WTC11 (cell line): ENCODE measurements at regions not wholly inside any gene's neighbourhood (a gene's known extent, or its start where the extent isn't known, plus 50 kb on each side); places are given as distances from the start of the nearest gene placed in this dataset.

Experiments used
- ATAC-seq: fragments of 200-7000 bp; cut with Tn5 transposase; 2 replicates; pipeline ENCODE4 v1.10.0; 2021; ENCODE audit warnings: mild to moderate bottlenecking, moderate library complexity
- CTCF ChIA-PET: fragments of 300-600 bp; sonication (Branson Sonifier 250); formaldehyde crosslinking; loops from one replicate; lab custom pipeline; 2021; ENCODE audit warnings: antibody characterized with exemption; lab: Charles Lee
- POLR2A ChIA-PET: fragments of 350-600 bp; sonication (Branson Sonifier 250); formaldehyde crosslinking; loops from one replicate; lab custom pipeline; 2021; ENCODE audit warnings: antibody characterized with exemption; lab: Charles Lee
- DNase-seq: peaks from one replicate; pipeline ENCODE4 v3.0.0; 2021; ENCODE audit warnings: low spot score
- H3K27ac Mint-ChIP-seq: 2 replicates; pipeline ENCODE4 v1.8.0; 2021; ENCODE audit warnings: mixed read lengths
- H3K27me3 Mint-ChIP-seq: 2 replicates; pipeline ENCODE4 v1.8.0; 2021; ENCODE audit warnings: low read depth, mild to moderate bottlenecking, moderate library complexity, mixed read lengths
- H3K36me3 Mint-ChIP-seq: 2 replicates; pipeline ENCODE4 v1.8.0; 2021; ENCODE audit warnings: mixed read lengths
- H3K4me1 Mint-ChIP-seq: 2 replicates; pipeline ENCODE4 v1.8.0; 2022; ENCODE audit warnings: mixed read lengths
- H3K4me3 Mint-ChIP-seq: 2 replicates; pipeline ENCODE4 v1.8.0; 2021; ENCODE audit warnings: mild to moderate bottlenecking, moderate library complexity, mixed read lengths
- H3K9me3 Mint-ChIP-seq: 2 replicates; pipeline ENCODE4 v1.8.0; 2021; ENCODE audit warnings: mixed read lengths
- AFF4 ChIP-seq: sonication (generic); formaldehyde crosslinking; IDR thresholded peaks from 2 replicates; pipeline ENCODE4 v1.8.1; 2023; ENCODE audit warnings: mild to moderate bottlenecking, missing genetic modification reagents, borderline replicate concordance
- ARID4B ChIP-seq: sonication (generic); formaldehyde crosslinking; IDR thresholded peaks from 2 replicates; pipeline ENCODE4 v1.8.0; 2023; ENCODE audit warnings: missing genetic modification reagents, mild to moderate bottlenecking, borderline replicate concordance
- ETV6 ChIP-seq: sonication (generic); formaldehyde crosslinking; IDR thresholded peaks from 2 replicates; pipeline ENCODE4 v1.8.1; 2022; ENCODE audit warnings: mild to moderate bottlenecking, missing genetic modification reagents
- FOXJ3 ChIP-seq: sonication (generic); formaldehyde crosslinking; IDR thresholded peaks from 2 replicates; pipeline ENCODE4 v1.9.0; 2021; ENCODE audit warnings: missing genetic modification reagents, mild to moderate bottlenecking, borderline replicate concordance
- GRHL2 ChIP-seq: fragments of 250-450 bp; sonication (Bioruptor Pico); IDR thresholded peaks from 2 replicates; pipeline ENCODE4 v1.8.0; 2022; ENCODE audit warnings: mild to moderate bottlenecking, moderate library complexity; ENCODE audit not compliant: insufficient replicate concordance, severe bottlenecking
- GTF2I ChIP-seq: fragments of 250-450 bp; sonication (Bioruptor Pico); conservative IDR thresholded peaks from 2 replicates; pipeline ENCODE4 v1.4.0; 2021; ENCODE audit warnings: mild to moderate bottlenecking
- HMGA2 ChIP-seq: fragments of 250-450 bp; sonication (Bioruptor Pico); IDR thresholded peaks from 2 replicates; pipeline ENCODE4 v1.4.0; 2021; ENCODE audit warnings: mild to moderate bottlenecking, moderate library complexity
- JAZF1 ChIP-seq: fragments of 250-450 bp; sonication (Bioruptor Pico); IDR thresholded peaks from 2 replicates; pipeline ENCODE4 v1.9.0; 2021; ENCODE audit warnings: moderate library complexity, mild to moderate bottlenecking, inconsistent platforms
- PRRX2 ChIP-seq: fragments of 250-450 bp; sonication (Bioruptor Pico); IDR thresholded peaks from 2 replicates; pipeline ENCODE4 v1.8.0; 2021; ENCODE audit warnings: mild to moderate bottlenecking
- USF2 ChIP-seq: sonication (generic); formaldehyde crosslinking; IDR thresholded peaks from 2 replicates; pipeline ENCODE4 v1.8.1; 2023; ENCODE audit warnings: mild to moderate bottlenecking, missing genetic modification reagents, moderate library complexity
- ZNF219 ChIP-seq: sonication (generic); formaldehyde crosslinking; IDR thresholded peaks from 2 replicates; pipeline ENCODE4 v1.8.0; 2023; ENCODE audit warnings: missing genetic modification reagents, mild to moderate bottlenecking, borderline replicate concordance
- ZNF671 ChIP-seq: fragments of 250-450 bp; sonication (Bioruptor Pico); IDR thresholded peaks from 2 replicates; pipeline ENCODE4 v1.8.0; 2021; ENCODE audit warnings: mild to moderate bottlenecking
- TF ChIP-seq, protein P1 (sequence below): sonication (generic); formaldehyde crosslinking; IDR thresholded peaks from 2 replicates; pipeline ENCODE4 v1.8.0; 2022; ENCODE audit warnings: missing genetic modification reagents
- TF ChIP-seq, protein P2 (sequence below): sonication (generic); formaldehyde crosslinking; conservative IDR thresholded peaks from 2 replicates; pipeline ENCODE4 v1.8.1; 2022; ENCODE audit warnings: mild to moderate bottlenecking, missing genetic modification reagents
- TF ChIP-seq, protein P3 (sequence below): sonication (generic); formaldehyde crosslinking; IDR thresholded peaks from 2 replicates; pipeline ENCODE4 v1.8.0; 2022; ENCODE audit warnings: mild to moderate bottlenecking, missing genetic modification reagents
- TF ChIP-seq, protein P4 (sequence below): sonication (generic); formaldehyde crosslinking; conservative IDR thresholded peaks from 2 replicates; pipeline ENCODE4 v1.8.1; 2023; ENCODE audit warnings: mild to moderate bottlenecking, low read depth, missing genetic modification reagents, moderate library complexity

DNA sequence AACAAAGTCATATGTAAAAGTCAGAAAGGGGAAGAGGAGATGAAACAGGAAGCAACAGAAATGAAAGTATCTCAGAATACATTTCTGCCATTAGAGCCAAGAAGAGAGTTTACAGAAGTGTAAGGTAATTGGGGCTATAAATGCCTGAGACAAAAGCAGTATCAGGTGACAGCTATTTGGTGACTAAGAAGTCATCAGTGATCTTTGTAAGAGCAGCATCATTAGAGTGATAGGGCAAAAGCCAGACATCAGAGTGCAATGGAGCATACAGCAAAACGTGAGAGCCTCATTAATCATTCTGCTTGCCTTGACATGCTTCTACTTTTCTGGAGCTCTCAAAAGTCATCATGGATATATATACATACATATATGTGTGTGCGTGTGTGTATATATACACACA is 804.7 kb upstream of the PIK3C3 start (continued):
- TF ChIP-seq AFF4 (no peak), ETV6 (no peak), HMGA2 (CRISPR knock-in tag) (no peak), FOXJ3 (CRISPR knock-in tag) (no peak), ARID4B (CRISPR knock-in tag) (no peak), ZNF219 (CRISPR knock-in tag) (no peak), GTF2I (CRISPR knock-in tag) (no peak)
- TF ChIP-seq, protein P1, sequence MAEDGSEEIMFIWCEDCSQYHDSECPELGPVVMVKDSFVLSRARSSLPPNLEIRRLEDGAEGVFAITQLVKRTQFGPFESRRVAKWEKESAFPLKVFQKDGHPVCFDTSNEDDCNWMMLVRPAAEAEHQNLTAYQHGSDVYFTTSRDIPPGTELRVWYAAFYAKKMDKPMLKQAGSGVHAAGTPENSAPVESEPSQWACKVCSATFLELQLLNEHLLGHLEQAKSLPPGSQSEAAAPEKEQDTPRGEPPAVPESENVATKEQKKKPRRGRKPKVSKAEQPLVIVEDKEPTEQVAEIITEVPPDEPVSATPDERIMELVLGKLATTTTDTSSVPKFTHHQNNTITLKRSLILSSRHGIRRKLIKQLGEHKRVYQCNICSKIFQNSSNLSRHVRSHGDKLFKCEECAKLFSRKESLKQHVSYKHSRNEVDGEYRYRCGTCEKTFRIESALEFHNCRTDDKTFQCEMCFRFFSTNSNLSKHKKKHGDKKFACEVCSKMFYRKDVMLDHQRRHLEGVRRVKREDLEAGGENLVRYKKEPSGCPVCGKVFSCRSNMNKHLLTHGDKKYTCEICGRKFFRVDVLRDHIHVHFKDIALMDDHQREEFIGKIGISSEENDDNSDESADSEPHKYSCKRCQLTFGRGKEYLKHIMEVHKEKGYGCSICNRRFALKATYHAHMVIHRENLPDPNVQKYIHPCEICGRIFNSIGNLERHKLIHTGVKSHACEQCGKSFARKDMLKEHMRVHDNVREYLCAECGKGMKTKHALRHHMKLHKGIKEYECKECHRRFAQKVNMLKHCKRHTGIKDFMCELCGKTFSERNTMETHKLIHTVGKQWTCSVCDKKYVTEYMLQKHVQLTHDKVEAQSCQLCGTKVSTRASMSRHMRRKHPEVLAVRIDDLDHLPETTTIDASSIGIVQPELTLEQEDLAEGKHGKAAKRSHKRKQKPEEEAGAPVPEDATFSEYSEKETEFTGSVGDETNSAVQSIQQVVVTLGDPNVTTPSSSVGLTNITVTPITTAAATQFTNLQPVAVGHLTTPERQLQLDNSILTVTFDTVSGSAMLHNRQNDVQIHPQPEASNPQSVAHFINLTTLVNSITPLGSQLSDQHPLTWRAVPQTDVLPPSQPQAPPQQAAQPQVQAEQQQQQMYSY (CRISPR knock-in tag), result no peak

GRCh38 chr18:41146301-41146700 is 808.7 kb upstream of the PIK3C3 start:
- CTCF ChIA-PET, result interaction anchor here (1.1 kb wide), 1 partner anchor 8 kb away, joined by 3 read pairs; no protein-coding TSS in a partner anchor
- no peak overlapping the region for H3K27ac Mint-ChIP-seq
- H3K4me3 Mint-ChIP-seq, result no peak overlapping the region
- POLR2A ChIA-PET, result no interaction called here
- H3K27me3 Mint-ChIP-seq, result no peaks in the 10 kb centered on the region
- no peak for DNase-seq
- peaks cover 18% of the 10 kb centered on the region for H3K4me1 Mint-ChIP-seq
- peak; percentile 65 for ATAC-seq
- no peaks in the 10 kb centered on the region for H3K9me3 Mint-ChIP-seq
- H3K36me3 Mint-ChIP-seq, result no peaks in the 10 kb centered on the region
- TF ChIP-seq JAZF1 (CRISPR knock-in tag) (no peak), PRRX2 (CRISPR knock-in tag) (no peak), GRHL2 (CRISPR knock-in tag) (no peak), USF2 (no peak), ZNF671 (CRISPR knock-in tag) (no peak), AFF4 (no peak)
- TF ChIP-seq, protein P2, sequence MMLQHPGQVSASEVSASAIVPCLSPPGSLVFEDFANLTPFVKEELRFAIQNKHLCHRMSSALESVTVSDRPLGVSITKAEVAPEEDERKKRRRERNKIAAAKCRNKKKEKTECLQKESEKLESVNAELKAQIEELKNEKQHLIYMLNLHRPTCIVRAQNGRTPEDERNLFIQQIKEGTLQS (CRISPR knock-in tag), result no peak
- TF ChIP-seq, protein P3, sequence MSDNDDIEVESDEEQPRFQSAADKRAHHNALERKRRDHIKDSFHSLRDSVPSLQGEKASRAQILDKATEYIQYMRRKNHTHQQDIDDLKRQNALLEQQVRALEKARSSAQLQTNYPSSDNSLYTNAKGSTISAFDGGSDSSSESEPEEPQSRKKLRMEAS (CRISPR knock-in tag), result no peak
- TF ChIP-seq, protein P4, sequence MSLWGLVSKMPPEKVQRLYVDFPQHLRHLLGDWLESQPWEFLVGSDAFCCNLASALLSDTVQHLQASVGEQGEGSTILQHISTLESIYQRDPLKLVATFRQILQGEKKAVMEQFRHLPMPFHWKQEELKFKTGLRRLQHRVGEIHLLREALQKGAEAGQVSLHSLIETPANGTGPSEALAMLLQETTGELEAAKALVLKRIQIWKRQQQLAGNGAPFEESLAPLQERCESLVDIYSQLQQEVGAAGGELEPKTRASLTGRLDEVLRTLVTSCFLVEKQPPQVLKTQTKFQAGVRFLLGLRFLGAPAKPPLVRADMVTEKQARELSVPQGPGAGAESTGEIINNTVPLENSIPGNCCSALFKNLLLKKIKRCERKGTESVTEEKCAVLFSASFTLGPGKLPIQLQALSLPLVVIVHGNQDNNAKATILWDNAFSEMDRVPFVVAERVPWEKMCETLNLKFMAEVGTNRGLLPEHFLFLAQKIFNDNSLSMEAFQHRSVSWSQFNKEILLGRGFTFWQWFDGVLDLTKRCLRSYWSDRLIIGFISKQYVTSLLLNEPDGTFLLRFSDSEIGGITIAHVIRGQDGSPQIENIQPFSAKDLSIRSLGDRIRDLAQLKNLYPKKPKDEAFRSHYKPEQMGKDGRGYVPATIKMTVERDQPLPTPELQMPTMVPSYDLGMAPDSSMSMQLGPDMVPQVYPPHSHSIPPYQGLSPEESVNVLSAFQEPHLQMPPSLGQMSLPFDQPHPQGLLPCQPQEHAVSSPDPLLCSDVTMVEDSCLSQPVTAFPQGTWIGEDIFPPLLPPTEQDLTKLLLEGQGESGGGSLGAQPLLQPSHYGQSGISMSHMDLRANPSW (CRISPR knock-in tag), result no peak
